Liver (tissue), 8 donors: ENCODE measurements at regions not wholly inside any gene's neighbourhood (a gene's known extent, or its start where the extent isn't known, plus 50 kb on each side); places are given as distances from the start of the nearest gene placed in this dataset.
A peak's percentile ranks its signal among the peaks of the same experiment; 100 is the strongest.

Source experiments
- DNase-seq: peaks from one replicate; pipeline ENCODE4 v3.0.0-alpha.2; 2017; ENCODE audit warnings: low spot score
- H3K27ac ChIP-seq, 2 donors: one replicate each; pipeline ENCODE4 v1.7.0; 2013; ENCODE audit warnings: inconsistent platforms in 2 of 2, low read length in 2 of 2, control low read depth in 1 of 2, low read depth in 1 of 2, mild to moderate bottlenecking in 1 of 2
- H3K27me3 ChIP-seq, 4 donors: one replicate each; pipeline versions ENCODE4 v1.6.1 to v1.7.0; 2013; ENCODE audit warnings: low read length in 3 of 4, inconsistent platforms in 1 of 4, mild to moderate bottlenecking in 1 of 4, moderate library complexity in 1 of 4; ENCODE audit not compliant: control insufficient read depth in 4 of 4, insufficient read depth in 4 of 4
- H3K36me3 ChIP-seq, 4 donors: one replicate each; pipeline versions ENCODE4 v1.6.1 to v1.7.0; 2013; ENCODE audit warnings: low read length in 3 of 4, mild to moderate bottlenecking in 3 of 4, low read depth in 1 of 4, moderate library complexity in 1 of 4; ENCODE audit not compliant: control insufficient read depth in 4 of 4, insufficient read depth in 3 of 4
- H3K4me1 ChIP-seq, 4 donors: one replicate each; pipeline versions ENCODE4 v1.6.1 to v1.7.0; 2013; ENCODE audit warnings: low read length in 3 of 4, mild to moderate bottlenecking in 3 of 4, moderate library complexity in 1 of 4; ENCODE audit not compliant: control insufficient read depth in 4 of 4, insufficient read depth in 4 of 4
- H3K4me3 ChIP-seq, 3 donors: one replicate each; pipeline versions ENCODE4 v1.6.1 to v1.7.0; 2013; ENCODE audit warnings: low read length in 3 of 3, control low read depth in 1 of 3, low read depth in 1 of 3, mild to moderate bottlenecking in 1 of 3
- H3K9ac ChIP-seq, 2 donors: one replicate each; pipeline ENCODE4 v1.7.0; 2013; ENCODE audit warnings: low read length in 2 of 2, mild to moderate bottlenecking in 2 of 2, moderate library complexity in 2 of 2, control low read depth in 1 of 2, low read depth in 1 of 2
- H3K9me3 ChIP-seq, 4 donors: one replicate each; pipeline versions ENCODE4 v1.6.1 to v1.7.0; 2013; ENCODE audit warnings: low read length in 3 of 4; ENCODE audit not compliant: control insufficient read depth in 4 of 4
- ATF3 ChIP-seq: IDR thresholded peaks from 2 replicates; pipeline ENCODE4 v1.6.1; 2016; ENCODE audit warnings: antibody characterized with exemption
- CTCF ChIP-seq: fragments of 150-350 bp; IDR thresholded peaks from 2 replicates; pipeline ENCODE4 v1.5.1; 2017; ENCODE audit warnings: improper control_type of control experiment, low read depth, low read length; ENCODE audit not compliant: missing input control
- EGR1 ChIP-seq, 2 donors: IDR thresholded peaks; 2 replicates each; pipeline ENCODE4 v1.6.1; 2016 to 2018; ENCODE audit warnings: antibody characterized with exemption in 2 of 2, low read depth in 2 of 2
- FOXA1 ChIP-seq: IDR thresholded peaks from 2 replicates; pipeline ENCODE4 v1.6.1; 2016; ENCODE audit warnings: antibody characterized with exemption
- FOXA2 ChIP-seq: IDR thresholded peaks from 2 replicates; pipeline ENCODE4 v1.6.1; 2016; ENCODE audit warnings: antibody characterized with exemption
- GABPA ChIP-seq, 2 donors: IDR thresholded peaks in 1 of 2; conservative IDR thresholded peaks in 1 of 2; 2 replicates each; pipeline ENCODE4 v1.6.1; 2016; ENCODE audit warnings: antibody characterized with exemption in 2 of 2, mild to moderate bottlenecking in 1 of 2, moderate library complexity in 1 of 2
- HNF4A ChIP-seq, 2 donors: conservative IDR thresholded peaks; 2 replicates each; pipeline ENCODE4 v1.6.1; 2016; ENCODE audit warnings: antibody characterized with exemption in 2 of 2, mild to moderate bottlenecking in 2 of 2
- HNF4G ChIP-seq: IDR thresholded peaks from 2 replicates; pipeline ENCODE4 v1.6.1; 2016; ENCODE audit warnings: antibody characterized with exemption
- JUND ChIP-seq, 2 donors: IDR thresholded peaks; 2 replicates each; pipeline ENCODE4 v1.6.1; 2016; ENCODE audit warnings: antibody characterized with exemption in 2 of 2
- MAX ChIP-seq: IDR thresholded peaks from 2 replicates; pipeline ENCODE4 v1.6.1; 2016; ENCODE audit warnings: antibody characterized with exemption
- NR2F2 ChIP-seq: IDR thresholded peaks from 2 replicates; pipeline ENCODE4 v1.6.1; 2016; ENCODE audit warnings: antibody characterized with exemption
- RAD21 ChIP-seq, 2 donors: IDR thresholded peaks; 2 replicates each; pipeline ENCODE4 v1.6.1; 2016; ENCODE audit warnings: antibody characterized with exemption in 2 of 2, mild to moderate bottlenecking in 2 of 2
- RXRA ChIP-seq, 2 donors: IDR thresholded peaks; 2 replicates each; pipeline ENCODE4 v1.6.1; 2017 to 2018; ENCODE audit warnings: antibody characterized with exemption in 2 of 2, mild to moderate bottlenecking in 1 of 2
- SP1 ChIP-seq: IDR thresholded peaks from 2 replicates; pipeline ENCODE4 v1.6.1; 2018; ENCODE audit warnings: antibody characterized with exemption, mild to moderate bottlenecking
- TAF1 ChIP-seq: conservative IDR thresholded peaks from 2 replicates; pipeline ENCODE4 v1.6.1; 2016; ENCODE audit warnings: antibody characterized with exemption, mild to moderate bottlenecking
- YY1 ChIP-seq: IDR thresholded peaks from 2 replicates; pipeline ENCODE4 v1.6.1; 2016; ENCODE audit warnings: antibody characterized with exemption, mild to moderate bottlenecking
- ZBTB33 ChIP-seq: IDR thresholded peaks from 2 replicates; pipeline ENCODE4 v1.6.1; 2016; ENCODE audit warnings: antibody characterized with exemption
- WGBS: extraction: QIAGEN DNeasy Blood & Tissue Kit; methylation state at CpG from one replicate; pipeline ENCODE4 v1.1.7; 2013; 5-methylcytosine and 5-hydroxymethylcytosine counted together
- TF ChIP-seq, protein P1 (sequence below): IDR thresholded peaks from 2 replicates; pipeline ENCODE4 v1.6.1; 2016; ENCODE audit warnings: antibody characterized with exemption, mild to moderate bottlenecking
- donor health status: healthy.
- donor health status: healthy.
- donor health status: healthy.
- donor health status: healthy.
- donor health status: healthy.

DNA sequence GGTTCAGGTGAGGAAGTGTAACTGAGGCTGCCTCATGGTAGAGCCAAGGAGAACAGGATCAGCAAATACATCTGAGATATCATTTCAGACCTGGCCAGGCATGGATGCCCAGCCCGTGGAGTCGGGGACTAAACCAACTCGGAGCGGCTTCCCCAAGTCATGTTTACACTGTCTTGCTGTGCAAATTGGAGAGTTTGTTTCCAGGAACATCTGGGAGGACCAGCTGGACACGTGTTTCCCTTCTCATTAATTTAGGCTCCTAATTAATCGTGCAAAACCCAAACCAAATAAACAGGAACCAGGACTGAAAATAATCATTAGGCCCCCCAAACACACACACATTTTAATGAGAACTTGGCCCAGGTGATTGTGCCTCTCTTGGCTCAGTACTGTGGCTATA lies 70.9 kb upstream of the SALL1 start (continued):
- no peak for TF ChIP-seq MAX
- no peak for TF ChIP-seq ATF3
- TF ChIP-seq YY1: no peak
- TF ChIP-seq GABPA (IDR thresholded peaks at IDR 0.05 in 1 of 2, conservative IDR thresholded peaks at IDR 0.05 in 1 of 2): no peak
- no peak for TF ChIP-seq HNF4A (conservative IDR thresholded peaks at IDR 0.05)
- TF ChIP-seq NR2F2: no peak

- peaks cover 3 to 26% (median 22%) of the 10 kb centered on the region in 4 donors for H3K4me1 ChIP-seq
- no peaks in the 10 kb centered on the region for H3K9me3 ChIP-seq
- no peak overlapping the region for H3K9ac ChIP-seq
- WGBS: 34% methylated on average over 2 of the region's 2 CpGs
- H3K27ac ChIP-seq: peak overlapping the region in 1 of 2 donors; percentile 29
- no peaks in the 10 kb centered on the region for H3K27me3 ChIP-seq
- H3K36me3 ChIP-seq: no peaks in the 10 kb centered on the region
- TF ChIP-seq ZBTB33 (peak; percentile 49), NR2F2 (no peak), ATF3 (no peak), JUND (IDR thresholded peaks at IDR 0.05) (peak; percentile 17 to 50), RAD21 (IDR thresholded peaks at IDR 0.05) (peak; percentile 58 to 60), RXRA (IDR thresholded peaks at IDR 0.05) (peak; percentile 59 to 77), HNF4G (peak; percentile 83), FOXA1 (peak; percentile 93), MAX (peak; percentile 34), GABPA (IDR thresholded peaks at IDR 0.05 in 1 of 2, conservative IDR thresholded peaks at IDR 0.05 in 1 of 2) (no peak), FOXA2 (peak; percentile 94), EGR1 (IDR thresholded peaks at IDR 0.05; ENCODE audit: low read depth in 2 of 2) (no peak), HNF4A (conservative IDR thresholded peaks at IDR 0.05) (peak; percentile 96 to 98), CTCF (no peak), YY1 (peak; percentile 36), TAF1 (no peak), SP1 (peak; percentile 85)
- TF ChIP-seq, protein P1, sequence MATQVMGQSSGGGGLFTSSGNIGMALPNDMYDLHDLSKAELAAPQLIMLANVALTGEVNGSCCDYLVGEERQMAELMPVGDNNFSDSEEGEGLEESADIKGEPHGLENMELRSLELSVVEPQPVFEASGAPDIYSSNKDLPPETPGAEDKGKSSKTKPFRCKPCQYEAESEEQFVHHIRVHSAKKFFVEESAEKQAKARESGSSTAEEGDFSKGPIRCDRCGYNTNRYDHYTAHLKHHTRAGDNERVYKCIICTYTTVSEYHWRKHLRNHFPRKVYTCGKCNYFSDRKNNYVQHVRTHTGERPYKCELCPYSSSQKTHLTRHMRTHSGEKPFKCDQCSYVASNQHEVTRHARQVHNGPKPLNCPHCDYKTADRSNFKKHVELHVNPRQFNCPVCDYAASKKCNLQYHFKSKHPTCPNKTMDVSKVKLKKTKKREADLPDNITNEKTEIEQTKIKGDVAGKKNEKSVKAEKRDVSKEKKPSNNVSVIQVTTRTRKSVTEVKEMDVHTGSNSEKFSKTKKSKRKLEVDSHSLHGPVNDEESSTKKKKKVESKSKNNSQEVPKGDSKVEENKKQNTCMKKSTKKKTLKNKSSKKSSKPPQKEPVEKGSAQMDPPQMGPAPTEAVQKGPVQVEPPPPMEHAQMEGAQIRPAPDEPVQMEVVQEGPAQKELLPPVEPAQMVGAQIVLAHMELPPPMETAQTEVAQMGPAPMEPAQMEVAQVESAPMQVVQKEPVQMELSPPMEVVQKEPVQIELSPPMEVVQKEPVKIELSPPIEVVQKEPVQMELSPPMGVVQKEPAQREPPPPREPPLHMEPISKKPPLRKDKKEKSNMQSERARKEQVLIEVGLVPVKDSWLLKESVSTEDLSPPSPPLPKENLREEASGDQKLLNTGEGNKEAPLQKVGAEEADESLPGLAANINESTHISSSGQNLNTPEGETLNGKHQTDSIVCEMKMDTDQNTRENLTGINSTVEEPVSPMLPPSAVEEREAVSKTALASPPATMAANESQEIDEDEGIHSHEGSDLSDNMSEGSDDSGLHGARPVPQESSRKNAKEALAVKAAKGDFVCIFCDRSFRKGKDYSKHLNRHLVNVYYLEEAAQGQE: peak; percentile 16
- no peak overlapping the region for H3K4me3 ChIP-seq
- no peak for DNase-seq
Observed at GRCh38 chr16:51211148-51211547, 60.1 kb upstream of the SALL1 start.
